ENCODE measurements at regions not wholly inside any gene's neighbourhood (a gene's known extent, or its start where the extent isn't known, plus 50 kb on each side); places are given as distances from the start of the nearest gene placed in this dataset.

DNA sequence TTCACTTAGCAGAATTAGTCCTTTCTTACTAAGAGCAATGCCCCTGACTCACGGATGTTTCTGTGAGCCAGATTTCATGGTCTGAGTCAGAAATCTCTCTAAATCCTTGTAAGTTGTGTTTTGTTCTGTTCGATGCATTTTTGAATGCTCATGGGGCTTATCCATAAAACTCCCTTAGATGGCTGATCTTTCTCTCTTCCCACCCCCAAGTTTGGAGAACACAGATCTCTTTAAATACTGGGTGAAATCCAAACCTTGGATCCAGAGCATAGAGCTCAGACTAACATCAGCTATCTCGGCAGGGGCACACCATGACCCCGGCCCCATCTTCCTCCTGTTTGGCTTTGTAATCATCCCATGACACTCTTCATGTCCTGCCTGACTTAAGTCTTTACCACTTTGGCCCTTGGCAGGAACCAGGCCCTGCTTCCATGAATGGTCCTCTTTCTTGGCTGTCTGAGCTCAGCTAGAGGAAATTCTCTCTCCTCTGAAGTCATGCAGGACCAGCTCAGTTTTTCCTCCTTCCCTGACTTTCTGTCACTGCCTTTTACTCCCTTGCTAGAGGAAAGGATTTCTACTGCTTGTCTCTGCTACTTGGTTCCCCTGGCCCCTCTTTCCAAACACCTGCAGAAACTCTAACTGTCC, 120.4 kb upstream of the RAB11FIP2 start:
- Histone ChIP-seq H3K4me1 (replicated peaks in 1 of 2; ENCODE audit: control insufficient read depth in 2 of 2, insufficient read depth in 2 of 2, low read length in 2 of 2) (no peaks in the 10 kb centered on the region), H3K36me3 (ENCODE audit: control insufficient read depth, insufficient read depth, low read length) (no peaks in the 10 kb centered on the region), H3K27ac (ENCODE audit: extremely low read depth, low read depth, low read length) (no peak overlapping the region), H3K9me1 (ENCODE audit: control insufficient read depth, insufficient read depth, low read length) (no peaks in the 10 kb centered on the region), H3K79me2 (ENCODE audit: control insufficient read depth, insufficient read depth, low read length) (no peaks in the 10 kb centered on the region), H3K4me2 (ENCODE audit: insufficient read depth, low read length) (no peak overlapping the region), H3K9ac (ENCODE audit: insufficient read depth in 1 of 2, low read depth in 2 of 2, low read length in 2 of 2) (no peak overlapping the region), H3K9me3 (replicated peaks; ENCODE audit: control insufficient read depth, insufficient read depth, low read depth, low read length) (no peaks in the 10 kb centered on the region), H3K4me3 (no peak overlapping the region), H2AFZ (ENCODE audit: low read depth, low read length) (no peak overlapping the region), H3K27me3 (ENCODE audit: control insufficient read depth in 2 of 2, insufficient read depth in 2 of 2, low read length in 2 of 2) (peaks cover 2 to 14% of the 10 kb centered on the region in 2 experiments; a peak in 4 of 5 replicates), H4K20me1 (replicated peaks; ENCODE audit: control insufficient read depth, insufficient read depth, low read length) (no peaks in the 10 kb centered on the region)
- no TSS peak for BruUV-seq (replicated peaks)
- ATAC-seq = no peak
- POLR2A ChIA-PET = no interaction called here
- 0% methylated on average over 4 of the region's 4 CpGs for WGBS (ENCODE audit: insufficient coverage, low coverage, missing lambda C conversion rate)
- in situ Hi-C loops (cut with MboI) (no loop called here), intact Hi-C loops (cut with micrococcal nuclease) (no loop called here)
- no peak for FAIRE-seq
- CTCF ChIA-PET (ENCODE audit: low intra/inter-chr PET ratio) = no interaction called here
- no peak for DNase-seq (ENCODE audit: extremely low read depth in 1 of 4, low spot score in 3 of 4)
- TF ChIP-seq, protein P1, sequence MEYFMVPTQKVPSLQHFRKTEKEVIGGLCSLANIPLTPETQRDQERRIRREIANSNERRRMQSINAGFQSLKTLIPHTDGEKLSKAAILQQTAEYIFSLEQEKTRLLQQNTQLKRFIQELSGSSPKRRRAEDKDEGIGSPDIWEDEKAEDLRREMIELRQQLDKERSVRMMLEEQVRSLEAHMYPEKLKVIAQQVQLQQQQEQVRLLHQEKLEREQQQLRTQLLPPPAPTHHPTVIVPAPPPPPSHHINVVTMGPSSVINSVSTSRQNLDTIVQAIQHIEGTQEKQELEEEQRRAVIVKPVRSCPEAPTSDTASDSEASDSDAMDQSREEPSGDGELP (CRISPR knock-in tag; IDR thresholded peaks at IDR 0.05; ENCODE audit: borderline replicate concordance) = no peak
- TF ChIP-seq PPARD (CRISPR knock-in tag; IDR thresholded peaks at IDR 0.05) (no peak), FOXK1 (CRISPR knock-in tag; IDR thresholded peaks at IDR 0.05; ENCODE audit: borderline replicate concordance) (no peak), PHB2 (IDR thresholded peaks at IDR 0.05; ENCODE audit: low read depth) (no peak), DACH1 (IDR thresholded peaks at IDR 0.05; ENCODE audit: partially characterized antibody) (no peak), NFE2L1 (tag; IDR thresholded peaks at IDR 0.05; ENCODE audit: borderline replicate concordance, low read depth) (no peak)
- TF ChIP-seq, protein P2, sequence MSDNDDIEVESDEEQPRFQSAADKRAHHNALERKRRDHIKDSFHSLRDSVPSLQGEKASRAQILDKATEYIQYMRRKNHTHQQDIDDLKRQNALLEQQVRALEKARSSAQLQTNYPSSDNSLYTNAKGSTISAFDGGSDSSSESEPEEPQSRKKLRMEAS (CRISPR knock-in tag; IDR thresholded peaks at IDR 0.05) = no peak
- TF ChIP-seq, protein P3, sequence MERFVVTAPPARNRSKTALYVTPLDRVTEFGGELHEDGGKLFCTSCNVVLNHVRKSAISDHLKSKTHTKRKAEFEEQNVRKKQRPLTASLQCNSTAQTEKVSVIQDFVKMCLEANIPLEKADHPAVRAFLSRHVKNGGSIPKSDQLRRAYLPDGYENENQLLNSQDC (CRISPR knock-in tag; IDR thresholded peaks at IDR 0.05) = no peak
- TF ChIP-seq, protein P4, sequence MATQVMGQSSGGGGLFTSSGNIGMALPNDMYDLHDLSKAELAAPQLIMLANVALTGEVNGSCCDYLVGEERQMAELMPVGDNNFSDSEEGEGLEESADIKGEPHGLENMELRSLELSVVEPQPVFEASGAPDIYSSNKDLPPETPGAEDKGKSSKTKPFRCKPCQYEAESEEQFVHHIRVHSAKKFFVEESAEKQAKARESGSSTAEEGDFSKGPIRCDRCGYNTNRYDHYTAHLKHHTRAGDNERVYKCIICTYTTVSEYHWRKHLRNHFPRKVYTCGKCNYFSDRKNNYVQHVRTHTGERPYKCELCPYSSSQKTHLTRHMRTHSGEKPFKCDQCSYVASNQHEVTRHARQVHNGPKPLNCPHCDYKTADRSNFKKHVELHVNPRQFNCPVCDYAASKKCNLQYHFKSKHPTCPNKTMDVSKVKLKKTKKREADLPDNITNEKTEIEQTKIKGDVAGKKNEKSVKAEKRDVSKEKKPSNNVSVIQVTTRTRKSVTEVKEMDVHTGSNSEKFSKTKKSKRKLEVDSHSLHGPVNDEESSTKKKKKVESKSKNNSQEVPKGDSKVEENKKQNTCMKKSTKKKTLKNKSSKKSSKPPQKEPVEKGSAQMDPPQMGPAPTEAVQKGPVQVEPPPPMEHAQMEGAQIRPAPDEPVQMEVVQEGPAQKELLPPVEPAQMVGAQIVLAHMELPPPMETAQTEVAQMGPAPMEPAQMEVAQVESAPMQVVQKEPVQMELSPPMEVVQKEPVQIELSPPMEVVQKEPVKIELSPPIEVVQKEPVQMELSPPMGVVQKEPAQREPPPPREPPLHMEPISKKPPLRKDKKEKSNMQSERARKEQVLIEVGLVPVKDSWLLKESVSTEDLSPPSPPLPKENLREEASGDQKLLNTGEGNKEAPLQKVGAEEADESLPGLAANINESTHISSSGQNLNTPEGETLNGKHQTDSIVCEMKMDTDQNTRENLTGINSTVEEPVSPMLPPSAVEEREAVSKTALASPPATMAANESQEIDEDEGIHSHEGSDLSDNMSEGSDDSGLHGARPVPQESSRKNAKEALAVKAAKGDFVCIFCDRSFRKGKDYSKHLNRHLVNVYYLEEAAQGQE (IDR thresholded peaks at IDR 0.05; ENCODE audit: borderline replicate concordance) = no peak
- TF ChIP-seq, protein P4 (CRISPR knock-in tag; IDR thresholded peaks at IDR 0.05; ENCODE audit: low read depth) = no peak
- TF ChIP-seq, protein P5, sequence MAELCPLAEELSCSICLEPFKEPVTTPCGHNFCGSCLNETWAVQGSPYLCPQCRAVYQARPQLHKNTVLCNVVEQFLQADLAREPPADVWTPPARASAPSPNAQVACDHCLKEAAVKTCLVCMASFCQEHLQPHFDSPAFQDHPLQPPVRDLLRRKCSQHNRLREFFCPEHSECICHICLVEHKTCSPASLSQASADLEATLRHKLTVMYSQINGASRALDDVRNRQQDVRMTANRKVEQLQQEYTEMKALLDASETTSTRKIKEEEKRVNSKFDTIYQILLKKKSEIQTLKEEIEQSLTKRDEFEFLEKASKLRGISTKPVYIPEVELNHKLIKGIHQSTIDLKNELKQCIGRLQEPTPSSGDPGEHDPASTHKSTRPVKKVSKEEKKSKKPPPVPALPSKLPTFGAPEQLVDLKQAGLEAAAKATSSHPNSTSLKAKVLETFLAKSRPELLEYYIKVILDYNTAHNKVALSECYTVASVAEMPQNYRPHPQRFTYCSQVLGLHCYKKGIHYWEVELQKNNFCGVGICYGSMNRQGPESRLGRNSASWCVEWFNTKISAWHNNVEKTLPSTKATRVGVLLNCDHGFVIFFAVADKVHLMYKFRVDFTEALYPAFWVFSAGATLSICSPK (IDR thresholded peaks at IDR 0.05; ENCODE audit: borderline replicate concordance) = no peak
